HepG2 (cell line): ENCODE measurements at regions not wholly inside any gene's neighbourhood (a gene's known extent, or its start where the extent isn't known, plus 50 kb on each side); places are given as distances from the start of the nearest gene placed in this dataset.

Experiments
- ATAC-seq: fragments of 200-7000 bp; cut with Tn5 transposase; 3 replicates; pipeline ENCODE4 v1.9.1; 2020; ENCODE audit warnings: mild to moderate bottlenecking, moderate library complexity
- BruUV-seq: library from RNA; stranded (reverse); fragments of 400-500 nt; replicated peaks from 2 replicates; lab custom pipeline; 2021; lab: Mats Ljungman, UMichigan
- CTCF ChIA-PET: fragments of 300-600 bp; formaldehyde crosslinking; extraction: SDS; loops from one replicate; lab custom pipeline; 2021; ENCODE audit warnings: low total read pairs, inconsistent platforms, low intra/inter-chr PET ratio; lab: Yijun Ruan, JAX
- POLR2A ChIA-PET: fragments of 350-600 bp; sonication (Branson Sonifier 250); formaldehyde crosslinking; loops from one replicate; lab custom pipeline; 2020; ENCODE audit warnings: antibody characterized with exemption, inconsistent platforms; lab: Yijun Ruan, JAX
- DNase-seq: peaks from one replicate; pipeline ENCODE4 v3.0.0-alpha.2; 2015; ENCODE audit warnings: low spot score
- FAIRE-seq: peaks from 3 replicates; lab custom pipeline; 2011; peaks lifted over from hg19 to GRCh38; lab: Jason Lieb, UNC
- H2AFZ ChIP-seq: one replicate; pipeline ENCODE4 v1.6.1; 2011; ENCODE audit warnings: low read length, inconsistent platforms
- H3K27ac ChIP-seq: fragments of 300-600 bp; 3 replicates; pipeline ENCODE4 v1.8.0; 2011; ENCODE audit warnings: mixed run types, mild to moderate bottlenecking, mixed read lengths, low read length, inconsistent platforms; ENCODE audit not compliant: insufficient read depth; ENCODE audit errors: extremely low read length
- H3K27me3 ChIP-seq, 2 experiments: fragments of 200-600 bp in 1 of 2; 2 replicates in 1 of 2; 3 replicates in 1 of 2; pipeline versions ENCODE4 v1.6.0 to v1.8.0; 2011; ENCODE audit warnings: low read length in 2 of 2, mild to moderate bottlenecking in 2 of 2, moderate library complexity in 2 of 2, inconsistent platforms in 1 of 2; ENCODE audit not compliant: insufficient read depth in 2 of 2, control insufficient read depth in 1 of 2
- H3K36me3 ChIP-seq, 2 experiments: fragments of 200-600 bp in 1 of 2; replicated peaks in 1 of 2; 2 replicates in 1 of 2; 3 replicates in 1 of 2; pipeline versions ENCODE4 v1.5.1 to v1.8.0; 2011; ENCODE audit warnings: low read length in 2 of 2, inconsistent platforms in 1 of 2; ENCODE audit not compliant: insufficient read depth in 2 of 2, control insufficient read depth in 1 of 2
- H3K4me1 ChIP-seq: 2 replicates; pipeline ENCODE4 v1.5.1; 2012; ENCODE audit warnings: low read length, inconsistent platforms; ENCODE audit not compliant: insufficient read depth
- H3K4me2 ChIP-seq: 2 replicates; pipeline ENCODE4 v1.6.0; 2011; ENCODE audit warnings: low read depth, low read length, inconsistent platforms
- H3K4me3 ChIP-seq, 3 experiments: fragments of 200-600 bp in 1 of 3; sonication (generic), shearing (Covaris generic) in 1 of 3; replicated peaks in 1 of 3; 2 replicates each; pipeline ENCODE4 v1.5.1; 2011 to 2016; ENCODE audit warnings: low read length in 3 of 3, inconsistent platforms in 2 of 3, low read depth in 2 of 3, mild to moderate bottlenecking in 2 of 3, control low read depth in 1 of 3, mixed read lengths in 1 of 3; ENCODE audit not compliant: insufficient read depth in 1 of 3
- H3K79me2 ChIP-seq: one replicate; pipeline ENCODE4 v1.6.1; 2011; ENCODE audit warnings: low read length, inconsistent platforms; ENCODE audit not compliant: insufficient read depth
- H3K9ac ChIP-seq: 2 replicates; pipeline ENCODE4 v1.6.0; 2011; ENCODE audit warnings: mild to moderate bottlenecking, low read depth, low read length, inconsistent platforms; ENCODE audit not compliant: insufficient read depth
- H3K9me3 ChIP-seq: 2 replicates; pipeline ENCODE4 v1.5.1; 2012; ENCODE audit warnings: mild to moderate bottlenecking, low read length
- H4K20me1 ChIP-seq: 2 replicates; pipeline ENCODE4 v1.6.0; 2011; ENCODE audit warnings: inconsistent platforms, mild to moderate bottlenecking, low read length, moderate library complexity; ENCODE audit not compliant: insufficient read depth
- HOMEZ ChIP-seq: IDR thresholded peaks from 2 replicates; pipeline ENCODE4 v1.6.1; 2016; ENCODE audit warnings: low read depth
- ZNF160 ChIP-seq: sonication (generic); formaldehyde crosslinking; IDR thresholded peaks from 2 replicates; pipeline ENCODE4 v1.8.0; 2022; ENCODE audit warnings: mild to moderate bottlenecking, inconsistent platforms, missing genetic modification reagents
- ZNF513 ChIP-seq: sonication (generic); formaldehyde crosslinking; conservative IDR thresholded peaks from 2 replicates; pipeline ENCODE4 v1.5.0; 2020; ENCODE audit warnings: missing genetic modification reagents
- WGBS: methylation state at CpG from one replicate; pipeline ENCODE4 v1.1.6; 2017; ENCODE audit warnings: low lambda C conversion rate; 5-methylcytosine and 5-hydroxymethylcytosine counted together
- in situ Hi-C: cut with HindIII; loops from 2 replicates; pipeline ENCODE4 v1.10.0; 2017; ENCODE audit warnings: low pct_unique_long_range_greater_than_20kb; ENCODE audit not compliant: extremely low pct_ligation_motif_present
- intact Hi-C: fragments of 100-400 bp; cut with micrococcal nuclease; formaldehyde crosslinking; loops from one replicate; pipeline ENCODE4 v1.10.0; 2022; ENCODE audit not compliant: unreplicated experiment

- TF ChIP-seq ZNF513 (CRISPR knock-in tag) (no peak), HOMEZ (no peak)
These were observed 445.2 kb downstream of the INHBA start (continued) for GRCh38 chr7:41257660-41258059.

GRCh38 chr7:41256186-41256945 is 446.5 kb downstream of the INHBA start:
- ChIA-PET CTCF (no interaction called here), POLR2A (no interaction called here)
- Histone ChIP-seq H3K9me3 (0 out of 2 replicates have a peak, but pooled peaks cover 6% of the 10 kb centered on the region), H3K36me3 (no peaks in the 10 kb centered on the region), H3K4me1 (no peaks in the 10 kb centered on the region), H3K4me2 (no peak overlapping the region), H3K27ac (no peak overlapping the region), H2AFZ (no peak overlapping the region), H3K9ac (no peak overlapping the region), H3K27me3 (no peaks in the 10 kb centered on the region), H3K79me2 (no peaks in the 10 kb centered on the region), H3K4me3 (no peak overlapping the region), H4K20me1 (no peaks in the 10 kb centered on the region)
- TF ChIP-seq ZNF160 = no peak
- 2% methylated on average over 5 of the region's 5 CpGs for WGBS
- DNase-seq (no peak), FAIRE-seq (no peak), ATAC-seq (no peak)
- BruUV-seq = no TSS peak
- intact Hi-C loops (no loop called here), in situ Hi-C loops (no loop called here)
